GM19468 (cell line): ENCODE measurements at regions not wholly inside any gene's neighbourhood (a gene's known extent, or its start where the extent isn't known, plus 50 kb on each side); places are given as distances from the start of the nearest gene placed in this dataset.
"Not testable (repeated sequence)": the region's sequence is repeated elsewhere in the genome, so short reads cannot be mapped to it uniquely, and the experiment has no call there.

Experiments used
- ATAC-seq: cut with Tn5 transposase; IDR thresholded peaks from one replicate; pipeline ENCODE4 v1.9.1; 2021; ENCODE audit warnings: mild to moderate bottlenecking, moderate library complexity, moderate number of reproducible peaks; ENCODE audit not compliant: unreplicated experiment; ENCODE audit errors: extremely low read depth

DNA sequence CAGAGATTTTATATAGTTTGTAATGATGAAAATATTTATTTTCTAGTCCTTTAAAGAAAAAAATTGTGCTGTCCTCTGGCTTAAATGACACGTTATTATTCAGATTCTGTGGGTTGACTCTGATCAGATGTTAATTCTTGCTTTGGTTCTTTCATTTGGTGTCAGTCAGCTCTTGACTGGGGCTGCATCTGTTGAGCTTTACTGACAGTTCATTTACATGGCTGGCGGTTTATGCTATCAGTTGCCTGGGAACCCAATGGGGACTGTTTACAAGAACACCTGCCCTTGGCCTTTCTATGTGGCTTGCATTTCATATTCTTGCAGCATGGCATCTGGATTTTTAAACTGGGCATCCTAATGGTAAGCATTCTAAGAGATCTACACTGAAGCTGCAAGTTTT, 667.1 kb upstream of the FBXO33 start:
- no peak for ATAC-seq

DNA sequence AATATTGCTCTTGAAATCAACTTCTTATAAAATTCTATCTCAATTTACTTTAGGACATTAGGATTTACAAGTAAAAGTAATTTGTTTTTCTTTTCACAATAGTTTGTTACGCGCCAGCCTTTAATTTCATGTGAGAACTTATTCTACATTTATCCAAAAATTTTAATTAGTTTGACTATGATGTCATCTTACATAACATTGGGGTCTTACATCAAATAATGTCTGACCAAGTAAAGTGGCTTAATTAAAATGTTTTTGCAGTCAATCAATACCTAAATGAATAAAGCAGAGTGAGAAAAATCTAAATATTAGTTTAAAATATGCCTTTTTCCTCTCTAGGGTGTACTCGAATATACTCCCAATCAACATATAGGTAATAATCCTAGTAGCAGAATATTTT, 666.2 kb upstream of the FBXO33 start:
- ATAC-seq = no peak

DNA sequence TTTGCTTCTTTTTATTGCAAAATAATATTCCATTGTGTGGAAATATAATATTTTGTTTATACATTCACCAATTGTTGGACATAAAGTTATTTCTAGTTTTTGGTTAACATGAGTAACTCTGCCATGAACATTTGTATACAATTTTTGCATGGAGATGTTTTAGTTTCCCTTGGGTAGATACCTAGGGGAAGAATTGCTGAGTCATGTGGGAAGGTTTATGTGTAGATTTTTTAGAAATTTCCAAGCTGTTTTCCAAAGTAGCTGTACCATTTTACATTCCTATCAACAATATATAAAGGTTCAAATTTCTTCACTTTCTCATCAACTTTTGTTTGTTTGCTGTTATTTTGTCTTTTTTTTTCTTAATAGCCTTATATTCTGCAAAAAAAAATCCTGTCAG, 664.7 kb upstream of the FBXO33 start:
- ATAC-seq = no peak

DNA sequence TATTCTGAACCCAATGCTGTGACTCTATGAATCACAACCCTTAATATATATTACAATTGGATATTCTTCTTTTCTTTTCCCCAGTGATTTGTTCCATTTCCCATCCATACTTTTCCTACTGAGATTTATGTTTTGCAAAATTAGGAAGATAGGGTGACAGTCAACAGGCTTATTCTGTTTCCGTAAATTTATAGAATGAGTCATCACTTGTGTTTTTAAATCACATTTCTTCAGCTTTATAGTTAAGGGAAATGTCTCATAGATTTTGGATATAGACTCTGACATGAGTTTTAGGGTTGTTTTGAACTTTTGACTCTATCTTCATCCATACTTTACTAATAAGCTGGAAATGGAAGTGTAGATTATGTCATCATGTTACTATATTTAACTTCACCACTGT, 661.6 kb upstream of the FBXO33 start:
- ATAC-seq = no peak

DNA sequence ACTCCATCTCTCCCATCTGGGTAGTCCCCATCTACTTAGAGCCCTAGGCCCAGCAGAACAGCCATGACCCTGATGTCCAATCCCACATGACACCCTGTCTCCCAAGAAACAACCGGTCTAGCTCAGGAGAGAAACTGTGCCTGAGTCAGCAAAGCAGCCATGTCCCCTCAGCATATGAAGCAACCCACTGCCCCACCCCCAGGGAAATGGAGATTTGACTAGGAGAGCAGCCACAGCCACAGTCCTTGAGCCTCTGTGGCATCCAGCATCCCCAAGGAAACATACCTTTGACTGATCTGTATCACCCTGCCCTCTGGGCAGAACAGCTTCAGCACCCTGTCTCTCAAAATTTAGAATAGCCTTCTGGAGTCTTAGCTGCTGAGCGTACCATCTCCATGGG, 641.9 kb upstream of the FBXO33 start:
- no peak for ATAC-seq

DNA sequence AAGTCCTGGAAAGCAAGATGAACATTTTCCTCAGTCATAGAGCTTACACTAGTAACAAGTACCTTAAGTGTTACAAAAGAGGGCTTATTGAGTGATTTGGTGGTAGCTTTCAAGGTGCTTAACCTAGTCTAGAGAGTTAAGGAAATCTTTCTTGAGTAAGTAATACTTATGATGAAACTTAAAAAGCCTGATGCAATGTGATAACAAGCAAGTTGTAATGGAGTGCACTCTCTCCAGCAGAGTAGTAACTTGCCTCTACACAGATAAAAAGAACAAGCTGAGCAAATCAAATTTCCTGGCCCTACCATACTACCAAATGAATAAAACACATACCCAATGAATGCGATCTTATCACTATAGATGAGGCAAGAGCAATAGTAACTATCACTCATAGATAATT, 639.9 kb upstream of the FBXO33 start:
- no peak for ATAC-seq

DNA sequence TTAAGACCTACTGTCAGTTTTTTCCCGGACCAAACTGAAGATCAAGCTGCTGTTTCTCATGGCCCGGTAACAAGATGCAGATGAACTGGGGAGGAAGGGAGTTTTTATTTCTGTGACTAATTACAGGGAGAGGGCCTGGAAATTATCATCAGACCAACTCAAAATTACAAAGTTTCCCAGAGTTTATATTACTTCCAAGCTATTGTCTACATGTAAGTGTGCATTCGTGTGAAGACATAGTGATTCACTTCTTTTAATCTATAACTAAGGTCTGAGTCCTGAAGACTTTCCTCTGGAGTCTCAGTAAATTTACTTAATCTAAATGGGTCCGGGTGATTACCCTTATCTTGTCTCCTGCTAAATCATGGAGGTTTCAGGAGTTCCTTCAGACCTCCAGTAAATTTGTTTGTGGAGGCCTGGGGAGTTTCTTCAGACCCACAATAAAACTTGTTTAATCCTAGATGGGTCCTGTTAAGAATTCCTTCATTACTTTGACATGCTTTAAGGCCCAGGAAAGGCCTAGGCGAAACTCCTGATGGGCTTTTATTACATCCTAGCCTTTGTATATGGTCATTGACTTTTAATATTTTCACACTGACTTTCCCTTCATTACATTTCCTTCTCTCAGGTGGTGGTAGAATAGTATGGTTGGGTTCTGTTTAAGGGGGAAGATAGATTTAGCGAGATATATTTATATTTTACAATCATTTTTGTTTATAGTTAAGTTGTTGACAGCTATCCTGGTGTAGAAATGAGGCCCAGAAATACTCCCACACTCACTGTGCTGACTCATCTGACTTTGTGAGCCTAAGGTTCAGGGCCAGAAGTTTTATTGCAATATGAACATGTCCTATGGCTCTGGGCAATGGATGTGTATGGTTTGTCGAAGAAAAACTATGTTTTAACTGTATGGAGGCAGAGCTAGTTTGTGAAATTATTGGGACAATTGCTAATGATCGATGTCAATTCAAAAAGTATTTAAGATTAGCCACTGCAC, 627.0 kb upstream of the FBXO33 start:
- no peak for ATAC-seq

DNA sequence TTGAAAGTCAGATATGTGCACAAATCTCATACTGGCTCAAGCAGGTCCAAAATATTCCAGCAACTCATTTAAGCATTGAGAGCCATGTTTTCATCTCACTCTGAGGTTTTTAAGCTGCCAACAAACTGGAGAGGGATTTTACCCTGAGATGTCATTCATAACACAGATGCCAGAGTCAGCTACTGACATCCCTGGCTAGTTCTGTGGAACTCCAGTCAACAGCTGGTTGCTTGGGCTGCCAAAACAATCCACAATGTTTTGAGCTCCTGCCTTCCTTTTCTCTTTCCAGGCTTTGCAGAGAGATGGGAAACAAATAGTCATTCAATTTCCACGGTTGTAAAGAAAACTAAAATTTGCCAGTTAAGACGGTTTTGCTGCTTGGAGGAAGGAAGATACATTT, 621.2 kb upstream of the FBXO33 start:
- ATAC-seq = no peak

DNA sequence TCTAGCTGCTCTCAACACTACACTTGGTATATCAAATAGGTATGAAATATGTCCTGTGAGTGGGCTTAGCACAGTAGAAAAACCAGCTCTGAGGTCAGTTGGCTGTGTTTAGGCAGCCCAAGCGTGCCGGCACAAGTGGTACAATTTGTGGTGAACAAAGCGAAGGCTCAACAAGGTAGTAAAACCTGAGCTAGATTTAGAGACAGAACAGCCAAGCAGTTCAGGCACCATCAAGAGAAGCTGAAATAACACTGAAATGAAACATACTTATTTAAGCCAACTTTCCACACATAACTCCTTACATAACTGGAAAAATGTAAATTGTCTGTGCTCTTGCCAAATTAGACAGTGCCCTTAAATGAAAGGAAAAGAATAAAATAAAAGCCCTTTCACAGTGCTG, 596.8 kb upstream of the FBXO33 start:
- no peak for ATAC-seq

DNA sequence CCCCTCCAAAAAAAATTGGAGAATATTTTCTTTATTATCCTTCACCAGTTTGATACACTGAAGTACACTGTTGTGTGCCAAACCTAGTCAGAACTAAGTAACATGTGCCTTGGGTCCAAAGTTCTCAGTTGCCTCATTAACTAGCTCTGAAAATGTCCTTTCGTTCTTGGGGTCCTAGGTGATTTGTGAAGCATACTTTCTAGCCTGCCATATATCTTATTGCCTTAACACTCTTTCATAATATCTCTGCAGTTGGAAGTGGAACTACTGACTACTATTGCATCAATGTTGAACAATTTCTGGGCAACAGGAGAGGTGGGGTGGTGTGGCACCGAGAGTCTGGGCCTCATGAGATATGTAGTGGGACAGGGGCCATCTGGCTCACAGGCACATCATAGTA, 592.9 kb upstream of the FBXO33 start:
- ATAC-seq = no peak

DNA sequence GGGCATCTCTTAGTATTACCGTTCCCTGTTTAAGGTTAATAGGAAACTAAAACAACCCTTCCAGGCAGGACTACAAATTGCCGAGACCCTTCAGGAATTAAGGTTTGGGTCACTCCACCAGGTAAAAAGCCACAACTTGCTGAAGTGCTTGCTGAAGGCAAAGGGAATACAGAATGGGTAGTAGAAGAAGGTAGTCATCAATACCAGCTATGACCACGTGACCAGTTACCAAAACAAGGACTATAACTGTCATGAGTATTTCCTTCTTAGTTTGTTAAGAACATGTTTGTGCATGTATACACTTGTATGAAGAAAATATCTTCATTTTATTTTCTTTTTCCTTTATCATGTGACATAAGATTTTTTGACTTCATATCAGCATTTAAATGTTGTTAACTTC, 578.7 kb upstream of the FBXO33 start:
- no peak for ATAC-seq

DNA sequence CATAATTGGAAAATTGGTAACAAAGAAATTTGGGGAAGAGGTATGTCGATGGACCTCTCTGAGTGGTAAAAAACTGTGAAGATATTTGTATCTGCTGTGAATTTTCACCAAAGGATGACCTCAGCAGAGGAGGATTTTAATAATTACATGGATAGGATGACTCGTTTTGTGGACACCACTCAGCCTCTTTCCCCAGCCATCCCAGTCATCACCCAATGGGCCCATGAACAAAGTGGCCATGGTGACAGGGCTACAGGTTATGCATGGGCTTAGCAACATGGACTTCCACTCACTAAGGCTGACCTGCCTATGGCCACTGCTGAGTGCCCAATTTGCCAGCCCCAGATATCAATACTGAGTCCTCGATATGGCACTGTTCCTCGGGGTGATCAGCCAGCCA, 577.5 kb upstream of the FBXO33 start:
- no peak for ATAC-seq

DNA sequence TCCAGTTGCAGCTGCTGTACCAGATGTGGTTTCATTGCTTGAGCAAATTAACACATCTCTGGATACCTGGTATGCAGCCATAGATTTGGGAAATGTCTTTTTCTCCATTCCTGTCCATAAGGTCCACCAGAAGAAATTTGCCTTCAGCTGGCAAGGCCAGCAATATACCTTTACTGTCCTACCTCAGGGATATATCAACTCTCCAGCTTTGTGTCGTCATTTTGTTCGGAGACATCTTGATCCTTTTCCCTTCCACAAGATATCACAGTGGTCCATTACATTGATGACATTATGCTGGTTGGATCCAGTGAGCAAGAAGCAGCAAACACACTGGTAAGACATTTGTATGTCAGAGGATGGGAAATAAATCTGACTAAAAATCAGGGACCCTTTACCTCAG, 576.1 kb upstream of the FBXO33 start:
- ATAC-seq = not testable (repeated sequence)

DNA sequence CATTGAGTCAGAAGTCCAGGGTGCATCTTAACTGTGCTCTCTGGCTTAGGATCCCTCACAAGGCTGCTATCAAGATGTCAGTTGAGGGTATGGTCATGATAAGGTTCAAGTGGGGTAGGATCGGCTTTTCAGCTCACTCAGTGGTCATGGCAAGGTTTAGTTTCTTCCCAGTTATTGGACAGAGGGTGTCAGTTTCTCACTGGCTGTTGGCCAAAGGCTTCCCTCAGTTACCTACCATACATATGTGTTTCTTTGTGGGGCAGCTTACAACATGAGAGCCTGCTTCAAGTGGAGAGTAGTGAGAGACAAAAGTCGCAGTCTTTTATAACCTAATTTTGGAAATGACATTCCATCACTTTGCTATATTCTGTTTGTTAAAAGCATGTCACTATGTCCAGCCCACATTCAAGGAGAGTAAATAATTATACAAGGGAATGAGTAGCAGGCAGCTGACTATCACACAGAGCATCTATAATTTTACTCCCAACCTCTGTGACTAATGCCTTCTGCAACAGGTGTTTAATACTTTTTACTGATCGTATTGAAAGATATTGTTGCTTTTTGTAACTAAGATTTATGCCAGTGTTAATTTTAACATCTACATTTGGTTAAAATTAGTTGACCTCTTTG, 572.8 kb upstream of the FBXO33 start:
- no peak for ATAC-seq

DNA sequence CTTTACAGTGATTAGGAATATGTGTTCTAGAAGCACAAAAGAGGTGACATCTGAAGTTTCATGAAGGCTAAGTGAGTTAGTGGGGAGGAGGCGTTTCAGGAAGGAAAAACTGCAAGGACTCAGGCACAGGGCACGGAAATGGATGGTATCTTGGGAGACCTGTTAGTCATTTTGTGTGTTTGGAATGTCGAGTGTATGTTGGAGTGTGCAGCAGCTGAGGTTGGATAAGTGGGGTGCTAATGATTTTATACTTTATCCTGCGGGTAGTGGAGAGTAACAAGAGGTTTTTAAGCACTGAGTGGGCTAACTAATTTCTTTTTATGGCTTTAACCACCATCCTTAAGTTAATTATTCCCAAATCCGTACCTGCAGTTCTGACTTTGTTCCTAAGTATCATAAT, 571.5 kb upstream of the FBXO33 start:
- ATAC-seq = no peak

DNA sequence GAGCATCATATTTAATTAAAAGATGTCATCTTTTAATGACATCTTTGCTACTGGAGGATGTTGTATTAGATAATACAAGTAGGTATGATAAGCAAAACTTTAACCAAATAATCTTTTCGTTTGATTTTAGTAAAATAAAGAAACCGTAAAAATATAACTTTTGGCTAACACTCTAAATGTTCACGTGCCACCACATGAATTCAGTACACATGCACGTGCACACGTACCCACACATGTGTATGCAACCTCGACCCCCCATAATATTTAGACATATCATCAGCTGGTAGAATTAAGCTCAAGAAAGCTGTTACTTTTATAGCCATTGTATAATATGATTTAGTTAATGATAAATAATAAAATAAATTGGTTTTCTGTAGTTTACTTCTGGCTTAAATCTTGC, 566.6 kb upstream of the FBXO33 start:
- ATAC-seq = no peak

DNA sequence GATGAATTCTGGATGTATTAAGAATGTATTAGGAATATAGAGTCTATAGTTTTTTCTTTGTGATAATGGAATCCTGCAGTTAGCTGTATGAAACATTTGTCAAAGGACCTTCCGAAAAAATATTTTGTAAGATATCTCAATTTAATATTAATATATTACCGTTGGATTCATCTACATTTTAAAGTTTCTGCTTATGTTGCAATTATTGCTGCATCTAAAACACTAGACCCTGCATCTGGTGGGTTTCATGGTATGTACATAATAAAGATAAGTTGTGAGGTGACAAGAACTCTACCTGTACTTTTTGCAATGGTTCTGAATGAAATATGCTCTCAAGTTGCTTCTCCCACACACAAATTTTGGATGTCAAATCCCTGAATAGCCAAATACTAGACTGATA, 565.9 kb upstream of the FBXO33 start:
- no peak for ATAC-seq

DNA sequence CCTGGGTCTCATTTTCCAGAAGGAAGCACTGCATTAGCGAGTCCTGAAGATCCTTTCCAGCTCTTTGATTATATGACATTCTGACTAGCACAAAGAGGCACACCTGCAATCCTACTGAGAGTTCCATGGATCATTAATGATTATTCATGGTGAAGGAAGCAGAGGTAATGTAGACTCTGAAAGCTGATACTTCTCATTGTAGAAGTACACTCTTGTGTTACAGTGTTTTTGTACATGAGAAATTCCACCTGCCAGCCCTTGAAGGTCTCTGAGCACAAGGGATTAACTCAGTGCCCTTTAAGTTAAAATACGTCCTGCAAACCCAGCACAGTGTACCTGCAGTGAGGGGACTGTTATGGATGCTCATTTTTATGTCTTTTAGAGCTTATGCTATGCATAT, 558.8 kb upstream of the FBXO33 start:
- no peak for ATAC-seq

DNA sequence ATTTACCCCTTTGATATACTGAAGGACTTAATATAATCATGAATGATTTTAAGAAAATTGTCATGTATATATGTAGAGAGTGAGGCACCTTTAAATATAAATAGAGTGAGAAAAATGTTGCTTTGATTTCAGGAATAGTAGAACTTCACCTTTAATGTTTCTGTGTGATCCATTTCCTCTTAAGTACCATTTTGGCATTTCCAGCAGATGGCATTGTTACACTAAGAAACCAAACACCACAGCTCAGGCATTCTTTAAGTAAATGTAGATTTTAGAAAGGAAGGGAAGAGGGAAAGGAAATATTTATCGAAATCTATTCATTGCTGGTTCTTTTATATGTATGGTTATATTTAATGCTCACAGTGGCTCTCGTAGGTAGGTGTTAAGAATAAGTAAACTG, 556.7 kb upstream of the FBXO33 start:
- ATAC-seq = no peak

DNA sequence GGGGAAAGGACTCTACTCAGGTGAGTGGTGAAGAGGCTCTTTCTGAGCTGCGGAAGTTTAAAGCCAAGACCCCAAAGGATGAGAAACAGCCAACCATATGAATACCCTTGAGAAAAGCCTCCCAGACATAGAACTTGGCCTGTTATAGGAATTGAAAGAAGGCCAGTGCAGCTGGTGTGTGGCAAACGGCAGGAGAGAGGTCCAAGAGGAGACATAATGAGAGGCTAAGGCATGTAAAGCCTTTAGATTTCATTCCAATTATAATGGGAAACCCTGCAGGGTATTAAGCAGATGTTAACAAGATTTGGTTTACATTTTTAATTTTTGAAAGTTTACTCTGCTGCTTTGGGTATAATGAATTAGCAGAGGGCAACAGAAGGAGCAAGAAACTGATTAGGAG, 552.1 kb upstream of the FBXO33 start:
- ATAC-seq = no peak

DNA sequence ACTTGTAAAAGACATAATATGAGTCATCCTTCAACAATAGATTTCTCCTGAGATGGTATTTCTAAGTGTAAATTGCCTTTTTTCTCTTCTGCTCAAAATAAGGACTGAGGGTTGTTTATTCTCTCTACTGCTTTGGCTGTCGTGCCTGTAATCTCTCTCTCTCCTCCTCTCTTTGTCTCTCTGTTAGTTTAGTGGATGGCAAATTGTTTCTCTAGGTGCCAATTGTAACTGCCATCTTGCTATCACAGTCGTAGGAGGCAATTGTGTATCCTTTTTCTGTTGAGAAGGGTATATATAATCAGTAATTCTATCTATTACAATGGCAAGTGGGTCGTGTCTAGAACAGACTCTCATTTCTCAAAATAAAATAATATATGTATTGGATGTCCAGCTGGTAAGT, 545.0 kb upstream of the FBXO33 start:
- no peak for ATAC-seq

DNA sequence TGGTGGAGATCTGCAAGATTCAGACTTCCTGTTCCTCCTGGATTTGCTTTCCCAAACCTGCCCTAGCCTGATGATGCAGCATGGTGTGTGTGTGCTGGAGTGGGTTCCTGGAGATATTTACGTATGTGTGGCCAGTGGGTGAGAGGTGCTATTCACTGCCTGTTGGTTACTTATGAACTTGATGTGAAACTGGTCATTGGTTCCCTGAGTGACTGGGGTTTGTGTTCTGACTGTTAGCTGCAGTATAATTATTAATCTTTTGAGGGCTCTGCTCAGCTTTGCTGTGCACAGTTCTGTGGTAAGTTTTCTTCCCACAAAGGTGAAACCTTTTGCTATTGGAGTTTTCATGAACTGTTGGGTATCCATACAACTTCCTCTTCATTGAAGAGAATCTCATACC, 541.8 kb upstream of the FBXO33 start:
- ATAC-seq = peak; percentile 98
